GM19324 (cell line): ENCODE measurements at regions not wholly inside any gene's neighbourhood (a gene's known extent, or its start where the extent isn't known, plus 50 kb on each side); places are given as distances from the start of the nearest gene placed in this dataset.

Source experiments
- ATAC-seq: cut with Tn5 transposase; IDR thresholded peaks from one replicate; pipeline ENCODE4 v1.9.1; 2021; ENCODE audit warnings: mild to moderate bottlenecking, moderate library complexity; ENCODE audit not compliant: unreplicated experiment, low FRiP score

DNA sequence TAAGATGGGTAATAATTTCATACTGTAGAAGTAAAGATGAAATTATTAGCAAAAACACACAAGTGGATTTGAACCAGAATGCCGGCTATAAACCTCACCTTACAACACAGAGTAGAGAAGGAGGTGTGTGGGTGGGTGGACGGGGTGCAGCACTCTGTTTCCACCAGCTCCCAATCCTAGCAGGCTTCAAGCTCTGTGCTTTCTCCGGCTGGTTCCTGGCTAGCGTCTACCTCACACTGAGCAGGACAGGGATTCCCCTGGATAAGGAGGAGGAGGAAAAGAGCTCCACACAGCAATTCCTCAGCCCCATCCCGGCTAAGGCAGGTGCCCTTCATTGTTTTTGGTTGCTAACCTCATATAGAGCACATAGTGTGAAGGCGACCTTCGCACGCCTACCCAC is 453.3 kb downstream of the C6orf118 start:
- no peak for ATAC-seq

DNA sequence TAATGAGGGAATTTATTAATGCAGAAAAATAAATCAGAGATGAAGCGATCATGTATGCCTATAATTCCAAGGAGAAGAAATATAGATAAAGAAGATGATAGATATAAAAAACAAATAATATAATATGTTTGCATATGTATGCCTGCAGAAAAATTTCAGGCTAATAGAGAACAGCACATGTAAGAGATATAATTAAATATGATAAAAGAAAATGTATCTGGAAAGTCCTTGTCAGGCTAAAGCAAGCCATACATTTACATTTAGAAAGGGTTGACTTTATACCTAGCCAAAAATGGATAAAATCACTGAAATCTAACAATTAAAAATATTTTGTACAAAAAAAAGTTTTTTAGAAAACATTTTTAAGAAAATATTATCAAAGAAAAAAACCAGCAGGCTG is 454.1 kb downstream of the C6orf118 start:
- ATAC-seq = no peak

DNA sequence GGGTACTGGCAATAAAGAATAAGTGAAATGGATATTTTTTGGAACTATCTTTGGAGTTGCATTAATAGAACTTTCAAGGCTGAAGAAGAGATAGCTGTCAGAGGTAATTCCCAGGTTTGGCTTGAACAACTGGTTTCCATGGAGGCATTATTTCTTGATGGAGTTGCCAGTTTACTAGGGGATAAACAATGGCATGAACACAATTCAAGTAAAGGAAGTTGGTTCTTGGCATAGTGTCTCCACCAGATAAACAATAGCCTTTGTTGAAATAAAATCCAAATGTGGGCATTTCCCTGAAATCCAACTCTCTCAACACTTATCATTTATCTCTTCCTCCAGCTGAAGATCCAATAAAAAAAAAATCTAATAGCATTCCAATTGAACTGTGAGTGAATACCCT is 454.9 kb downstream of the C6orf118 start:
- no peak for ATAC-seq

DNA sequence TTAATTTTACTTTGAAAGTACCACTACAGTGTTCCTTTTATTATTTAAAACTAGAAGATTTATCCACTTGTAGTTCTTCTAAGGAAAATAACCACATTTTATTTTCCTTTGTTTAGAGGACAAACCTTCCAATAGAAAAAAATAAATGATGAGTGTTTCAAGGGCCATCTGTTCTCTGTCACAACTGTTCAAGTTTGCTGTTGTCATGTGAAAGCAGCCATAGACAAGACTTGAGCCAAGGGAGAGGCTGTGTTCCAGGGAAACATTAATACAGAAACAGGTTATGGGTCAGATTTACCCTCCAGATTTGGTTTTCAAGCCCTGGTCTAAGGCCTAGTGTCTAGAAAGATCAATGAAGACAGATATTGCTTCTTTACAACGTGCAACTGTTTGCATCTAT is 463.6 kb downstream of the C6orf118 start:
- no peak for ATAC-seq

DNA sequence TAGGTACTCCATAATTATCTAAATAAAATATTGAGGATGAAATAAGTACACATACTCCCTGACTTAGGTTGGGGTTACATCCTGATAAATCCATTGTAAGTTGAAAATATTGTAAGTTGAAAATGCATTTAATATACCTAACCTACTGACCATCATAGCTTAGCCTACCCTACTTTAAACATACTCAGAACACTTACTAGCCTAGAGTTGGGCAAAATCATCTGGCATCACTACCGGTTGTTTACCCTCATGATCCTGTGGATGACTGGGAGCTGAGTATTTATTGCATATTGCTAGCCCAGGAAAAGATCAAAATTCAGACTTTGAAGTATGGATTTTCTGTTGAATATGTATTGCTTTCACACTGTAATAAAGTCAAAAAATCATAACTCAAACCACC is 467.3 kb downstream of the C6orf118 start:
- ATAC-seq = no peak

DNA sequence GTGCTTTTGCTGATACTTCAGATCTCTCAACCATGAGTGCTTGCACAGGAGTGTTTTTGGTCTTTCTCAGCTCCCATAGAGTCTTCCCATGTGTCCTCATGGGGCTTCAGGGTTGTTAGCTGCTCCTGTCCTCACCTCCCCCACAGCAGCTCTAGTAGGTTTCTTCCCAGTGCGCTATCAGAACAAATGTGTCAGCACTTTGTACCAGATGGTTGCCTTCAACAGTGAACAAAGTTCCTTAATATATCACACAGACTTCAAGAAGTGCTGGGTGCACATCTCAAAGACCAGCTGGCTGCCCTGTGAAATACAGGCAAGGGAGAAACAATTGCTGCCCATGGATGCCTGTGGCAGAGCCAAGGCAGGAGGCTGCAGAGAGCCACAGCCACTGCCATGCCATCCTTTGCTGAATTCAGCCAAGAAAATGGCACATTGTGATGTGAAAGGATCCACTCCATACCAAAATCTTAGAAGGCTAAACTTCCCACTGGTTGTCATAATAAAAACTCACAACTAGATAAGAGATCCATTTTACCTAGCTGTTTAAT is 471.3 kb downstream of the C6orf118 start:
- ATAC-seq = no peak

DNA sequence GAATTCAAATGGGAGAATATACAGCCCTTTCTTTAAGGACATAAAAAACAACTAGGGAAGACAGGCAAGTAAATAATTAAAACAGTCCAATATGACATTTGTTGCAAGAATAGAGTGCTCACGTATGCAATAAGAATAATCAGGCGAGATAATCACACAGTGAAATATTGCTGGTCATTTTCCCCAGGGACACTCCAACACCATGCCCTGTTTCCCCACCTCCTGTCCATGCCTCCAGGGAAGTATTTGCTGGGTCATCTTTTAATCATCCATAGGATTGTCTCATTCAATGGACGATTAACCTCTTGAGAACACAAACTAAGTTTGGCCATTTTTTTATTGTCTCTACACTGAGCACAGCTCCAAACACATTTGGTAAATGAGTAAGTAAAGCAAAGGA is 472.9 kb downstream of the C6orf118 start:
- ATAC-seq = no peak

DNA sequence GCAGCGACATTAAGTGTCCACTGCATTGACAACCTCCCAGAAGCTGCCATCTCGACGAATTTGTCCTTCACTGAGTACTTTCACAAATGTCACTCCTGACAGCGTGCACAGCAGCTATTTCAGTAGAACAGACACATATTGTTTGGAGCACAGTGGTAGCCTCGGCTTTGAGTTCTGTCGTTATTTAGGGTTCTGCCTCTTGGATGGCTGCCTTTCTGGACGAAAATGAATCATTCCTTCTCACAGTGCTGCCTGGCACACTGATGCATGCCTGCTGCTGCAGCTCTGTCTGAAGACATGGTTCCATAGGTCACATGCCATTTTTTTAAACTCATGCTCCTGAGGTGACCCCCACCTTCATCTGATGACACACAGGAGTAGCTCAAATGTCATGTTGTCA is 477.0 kb downstream of the C6orf118 start:
- no peak for ATAC-seq

DNA sequence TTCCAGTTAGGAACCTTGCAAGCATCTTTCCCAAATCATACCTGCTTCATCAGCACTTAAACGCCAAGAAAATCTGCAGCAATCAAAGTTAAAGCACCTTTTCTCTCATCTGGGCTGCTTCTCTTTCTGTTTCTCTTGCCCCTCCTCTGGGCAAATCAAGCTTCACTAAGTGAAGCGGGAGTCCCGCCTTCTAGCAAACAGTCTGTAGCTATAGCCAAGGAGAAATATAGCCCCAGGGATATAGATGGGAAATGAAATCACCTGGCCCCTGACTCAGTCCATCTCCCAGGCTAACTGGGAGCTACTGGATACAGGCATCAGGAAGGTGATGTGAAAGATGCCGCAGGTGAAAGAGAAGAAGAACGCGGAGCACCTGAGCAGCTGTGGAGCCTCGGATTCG is 481.9 kb downstream of the C6orf118 start:
- no peak for ATAC-seq

DNA sequence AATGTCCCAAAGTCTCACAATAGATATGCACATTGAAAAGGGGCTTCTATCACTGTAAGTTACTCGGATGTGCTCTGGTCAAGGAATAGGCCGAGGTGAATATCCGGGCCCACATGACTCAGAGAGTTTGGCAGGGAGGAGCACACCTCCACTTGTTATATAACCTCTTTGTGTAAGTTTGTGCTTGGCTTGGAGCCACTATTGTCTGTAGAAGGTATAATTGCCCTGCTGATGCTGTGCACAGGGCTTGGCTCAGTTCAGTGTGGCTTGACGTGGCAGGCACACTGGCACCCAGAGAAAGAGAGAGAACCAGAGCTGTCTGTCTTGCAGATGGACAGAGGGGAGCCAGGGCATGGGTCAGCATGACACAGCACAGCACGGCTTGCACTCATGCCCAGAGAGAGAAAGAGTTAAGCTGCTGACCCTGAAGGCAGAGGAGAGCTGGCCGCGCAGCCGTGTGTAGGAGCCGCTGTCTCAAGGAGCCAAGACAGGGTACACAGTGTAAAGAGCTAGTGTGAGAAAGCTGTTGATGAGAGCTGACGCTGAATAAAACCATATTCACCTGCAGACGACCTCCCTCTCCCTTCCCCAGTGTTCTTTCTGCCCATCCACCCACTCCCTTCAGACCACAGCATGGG is 482.5 kb downstream of the C6orf118 start:
- ATAC-seq = no peak

DNA sequence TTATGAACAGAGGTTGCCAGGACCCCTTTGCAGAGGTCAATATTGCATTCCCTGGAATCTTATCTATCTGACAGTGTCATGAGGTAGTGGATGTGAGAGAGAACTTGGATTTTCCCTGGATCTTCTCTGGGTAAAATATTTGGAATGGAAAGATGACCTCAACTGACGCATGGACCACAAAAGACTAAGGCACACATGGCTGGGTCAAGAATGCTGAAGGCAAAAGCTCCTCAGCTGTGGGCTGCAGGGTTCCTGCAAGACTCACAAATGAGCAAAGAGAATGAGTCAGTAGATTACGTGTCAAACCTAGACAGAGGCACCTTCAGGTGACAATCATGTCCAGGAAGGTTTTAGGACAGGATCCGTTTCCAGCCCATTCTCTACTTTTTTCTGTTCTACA is 484.0 kb downstream of the C6orf118 start:
- ATAC-seq = no peak

DNA sequence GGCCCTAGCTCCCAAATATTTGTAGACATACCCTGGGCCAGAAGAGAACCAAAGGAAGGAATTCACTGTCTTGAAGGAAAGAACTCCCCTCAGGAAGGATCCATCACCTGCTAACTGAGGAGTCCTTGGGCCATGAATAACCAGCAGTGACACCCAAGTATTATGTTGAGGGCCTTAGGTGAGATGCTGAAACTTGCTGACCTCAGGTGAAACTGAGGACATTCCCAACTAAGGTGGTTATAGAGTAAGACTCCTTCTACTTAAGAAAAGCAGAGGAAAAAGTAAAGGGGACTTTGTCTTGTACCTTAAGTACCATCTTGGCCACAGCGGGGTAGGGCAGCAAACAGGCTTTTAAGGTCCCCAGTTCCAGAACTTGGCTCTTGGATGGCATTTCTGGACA is 491.7 kb downstream of the C6orf118 start:
- no peak for ATAC-seq

DNA sequence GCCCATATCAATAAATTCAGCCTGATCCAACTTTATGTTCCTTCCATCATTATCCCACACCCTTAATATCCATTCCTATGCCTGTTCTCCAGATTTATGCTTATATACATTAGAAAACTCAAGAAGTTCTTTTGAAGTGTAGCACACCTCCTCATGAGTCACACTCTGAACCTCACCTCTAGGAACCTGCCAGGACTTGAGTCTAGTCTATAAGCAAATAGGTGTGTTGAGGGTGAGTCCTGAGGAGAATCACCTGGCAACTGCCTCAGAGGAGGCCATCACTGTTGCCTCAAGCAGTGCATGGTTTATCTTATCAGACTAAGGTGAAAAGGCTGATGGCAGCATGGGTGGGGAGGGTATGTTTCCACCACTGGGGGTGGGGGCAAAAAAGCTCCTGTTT is 496.7 kb downstream of the C6orf118 start:
- no peak for ATAC-seq

DNA sequence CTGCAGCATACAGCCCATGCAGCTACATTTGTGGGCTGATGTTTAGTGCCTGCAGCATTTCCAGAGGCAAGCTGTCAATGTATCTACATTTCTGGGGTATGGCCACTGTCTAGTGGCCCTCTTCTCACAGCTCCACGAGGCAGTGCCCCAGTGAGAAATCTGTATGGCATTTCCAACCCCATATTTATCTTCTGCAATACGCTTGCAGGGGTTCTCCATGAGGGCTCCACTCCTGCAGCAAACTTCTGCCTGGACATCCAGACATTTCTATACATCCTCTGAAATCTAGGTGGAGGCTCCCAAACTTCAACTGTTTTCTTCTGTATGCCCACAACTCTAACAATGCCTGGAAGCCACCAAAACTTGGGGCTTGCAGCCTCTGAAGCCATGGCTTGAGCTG is 502.3 kb downstream of the C6orf118 start:
- no peak for ATAC-seq

DNA sequence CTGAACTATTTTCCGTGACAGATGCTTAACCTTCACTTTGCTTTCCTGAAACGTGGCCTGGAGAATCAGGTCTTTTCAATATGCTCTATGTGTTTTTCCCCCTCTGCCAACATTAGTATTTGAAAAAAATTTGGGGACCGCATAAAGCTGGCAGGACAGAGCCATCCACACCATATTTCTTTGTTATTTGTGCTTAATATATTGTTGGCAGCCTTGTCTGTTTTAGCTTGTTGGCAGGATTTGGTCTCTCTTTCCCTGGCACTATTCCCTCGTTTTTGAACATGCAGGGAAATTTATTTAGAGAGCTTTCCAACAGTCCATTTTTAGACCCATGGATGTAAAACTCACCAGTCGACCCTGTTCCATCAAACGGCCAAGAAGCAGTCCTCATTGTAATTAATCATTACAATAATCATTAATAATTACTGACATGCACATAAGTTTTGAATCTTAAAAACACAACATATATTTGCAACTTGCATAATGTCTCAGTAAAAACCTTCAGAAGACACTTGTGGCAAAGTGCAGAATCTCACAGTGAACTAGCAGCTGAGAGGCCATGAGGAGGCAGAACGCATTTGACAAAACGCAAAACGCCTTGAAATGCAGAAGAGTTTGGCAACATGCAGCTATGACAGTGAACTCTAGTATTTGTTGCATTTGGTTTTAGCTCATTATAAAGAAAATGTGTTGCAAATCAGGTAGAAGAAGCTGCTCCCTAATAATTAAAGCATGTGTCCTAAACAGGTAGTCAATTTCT is 514.2 kb downstream of the C6orf118 start:
- no peak for ATAC-seq

DNA sequence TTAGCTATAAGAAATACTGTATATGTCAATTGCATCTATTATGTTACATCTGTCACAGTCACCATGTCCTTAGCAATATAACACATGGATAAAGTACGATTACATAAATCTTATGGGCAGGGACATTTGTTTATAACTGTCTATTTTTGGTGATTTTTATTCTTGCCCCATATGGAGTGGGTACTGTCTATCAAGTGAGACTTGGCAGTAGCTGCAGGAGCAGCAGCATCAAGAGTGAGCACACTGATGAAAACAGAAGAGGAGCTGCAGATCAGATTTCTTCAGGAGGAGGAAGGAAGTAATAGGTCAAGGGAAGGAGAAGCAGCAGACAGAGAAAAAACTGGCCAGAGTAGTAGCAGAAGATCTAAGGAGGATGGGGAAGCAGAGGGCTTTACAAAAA is 516.7 kb downstream of the C6orf118 start:
- no peak for ATAC-seq

DNA sequence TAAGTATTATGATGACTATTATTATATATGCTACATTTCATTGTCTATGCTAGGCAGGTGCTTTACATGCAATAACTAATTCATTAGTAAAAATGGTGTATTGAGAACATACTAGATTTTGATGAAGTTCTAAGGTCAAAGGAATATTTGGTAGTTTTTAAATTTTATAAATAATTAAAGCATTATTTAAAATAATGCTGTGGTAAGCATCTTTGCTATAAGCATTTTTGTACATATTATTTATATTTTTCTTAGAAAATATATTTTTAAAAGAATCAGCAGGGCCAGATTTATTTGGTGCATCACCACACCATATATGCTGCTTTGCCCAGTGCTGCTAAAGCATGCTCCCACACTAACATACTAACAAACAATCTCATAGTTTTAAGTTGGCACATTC is 517.9 kb downstream of the C6orf118 start:
- no peak for ATAC-seq

DNA sequence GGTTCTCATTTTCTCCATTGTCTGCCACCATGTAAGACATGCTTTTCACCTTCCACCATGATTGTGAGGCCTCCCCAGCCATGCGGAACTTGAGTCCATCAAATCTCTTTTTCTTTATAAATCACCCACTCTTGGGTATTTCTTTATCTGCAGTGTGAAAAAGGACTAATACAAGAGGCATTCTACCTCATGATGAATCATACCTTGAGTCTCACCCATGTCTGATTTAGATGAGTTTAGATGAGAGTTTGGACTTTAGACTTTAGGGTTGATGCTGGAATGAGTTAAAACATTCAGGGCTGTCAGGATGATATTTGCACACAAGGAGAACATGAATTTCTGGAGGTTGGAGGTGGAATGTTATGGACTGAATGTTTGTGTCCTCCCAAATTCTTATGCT is 545.6 kb downstream of the C6orf118 start:
- no peak for ATAC-seq

DNA sequence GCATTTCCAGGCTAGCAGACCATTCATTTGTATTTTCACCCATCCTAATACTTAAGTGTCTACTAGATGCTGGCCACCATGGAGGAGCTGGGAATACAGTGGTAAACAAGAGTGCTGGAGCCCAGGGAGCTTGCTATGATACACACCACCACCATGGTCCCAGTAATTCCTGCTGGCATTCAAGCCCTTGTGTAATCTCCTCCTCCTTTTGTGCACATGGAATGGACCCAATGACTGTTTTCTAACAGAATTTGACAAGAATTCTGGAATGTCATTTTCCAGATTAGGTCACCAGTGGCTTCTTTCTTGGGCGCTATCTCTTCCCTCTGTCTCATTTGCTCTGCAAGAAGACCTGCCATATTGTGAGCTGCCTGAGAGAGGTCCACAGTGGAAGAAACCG is 552.0 kb downstream of the C6orf118 start:
- ATAC-seq = no peak

DNA sequence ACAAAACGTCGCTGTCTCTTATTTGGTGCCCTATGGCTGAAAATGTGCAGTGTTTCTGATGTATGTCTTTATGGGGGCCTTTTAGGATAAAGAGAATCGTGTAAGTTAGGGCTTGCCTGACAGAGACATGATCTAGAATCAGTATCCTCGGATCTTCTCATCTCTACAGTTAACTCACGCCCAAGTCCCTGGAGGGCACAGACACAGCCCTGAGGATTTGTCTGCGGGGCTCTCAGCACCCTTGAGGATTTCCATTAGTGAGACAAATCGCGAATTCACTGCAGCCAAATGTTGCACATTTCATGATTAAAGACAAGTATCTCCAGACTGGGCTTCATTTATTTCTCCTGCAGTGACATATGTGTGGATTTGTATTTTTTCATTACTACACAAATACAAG is 552.7 kb downstream of the C6orf118 start:
- ATAC-seq = no peak

DNA sequence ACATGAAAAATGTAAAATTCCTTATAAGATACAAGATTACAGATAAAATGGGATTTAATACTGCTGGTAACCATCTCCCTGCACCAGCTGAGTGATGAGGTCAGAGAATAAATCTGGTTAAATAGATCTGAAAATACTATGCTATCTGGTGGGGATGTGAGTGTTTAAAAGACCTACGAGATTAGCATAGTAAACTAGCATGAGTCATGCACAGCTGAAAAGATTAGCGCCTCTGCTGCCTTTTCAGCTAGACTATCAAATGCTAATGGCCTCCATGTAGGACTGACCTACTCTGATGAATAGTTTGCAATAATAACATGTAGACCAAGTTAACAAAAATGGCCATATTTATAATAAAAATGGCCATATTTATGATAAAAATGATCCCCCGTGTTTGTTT is 553.3 kb downstream of the C6orf118 start:
- ATAC-seq = no peak

DNA sequence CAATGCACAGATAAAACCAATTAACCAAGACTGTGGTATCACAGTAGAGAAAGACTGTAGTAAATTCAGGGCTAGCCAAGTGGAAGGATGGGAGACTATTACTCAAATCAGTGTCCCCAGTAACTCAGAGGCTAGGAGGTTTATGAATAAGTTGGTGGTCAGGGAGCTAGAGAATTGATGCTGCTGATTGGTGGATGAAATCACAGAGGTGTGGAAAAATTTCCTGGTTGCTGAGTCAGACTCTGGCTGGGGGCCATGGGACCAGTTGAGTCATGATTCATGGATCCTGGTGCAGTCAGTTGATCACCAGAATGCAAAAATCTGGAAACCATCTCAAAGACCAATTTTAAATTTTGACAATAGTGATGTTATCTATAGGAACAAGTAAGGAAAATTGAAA is 555.9 kb downstream of the C6orf118 start:
- ATAC-seq = no peak
